Stimulated activated CD8-positive, alpha-beta memory T cell treated with anti-CD3 and anti-CD28 coated beads, Interleukin-4, amount 100 ng/mL, for 1 hour (primary cell): ENCODE measurements at regions not wholly inside any gene's neighbourhood (a gene's known extent, or its start where the extent isn't known, plus 50 kb on each side); places are given as distances from the start of the nearest gene placed in this dataset.

Experiments used
- DNase-seq, 2 donors: peaks; one replicate each; pipeline ENCODE4 v3.0.0-alpha.2; 2020; ENCODE audit warnings: low read depth in 2 of 2, low spot score in 1 of 2

GRCh38 chr3:189108067-189108466 is 63.7 kb upstream of the TPRG1 start:
- no peak for DNase-seq

- DNase-seq, result no peak
Measured at GRCh38 chr3:189108735-189109134, 63.0 kb upstream of the TPRG1 start.

- DNase-seq, result no peak
Measured at GRCh38 chr3:189109145-189109544, 62.6 kb upstream of the TPRG1 start.

GRCh38 chr3:189117087-189117486 is 54.7 kb upstream of the TPRG1 start:
- no peak for DNase-seq

GRCh38 chr3:189118896-189119295 is 52.9 kb upstream of the TPRG1 start:
- no peak for DNase-seq

GRCh38 chr3:189119950-189120349 is 51.8 kb upstream of the TPRG1 start:
- DNase-seq, result no peak

- no peak for DNase-seq
Measured at GRCh38 chr3:189121092-189121491, 50.7 kb upstream of the TPRG1 start.
